Esophagus (tissue), 2 donors: ENCODE measurements at regions not wholly inside any gene's neighbourhood (a gene's known extent, or its start where the extent isn't known, plus 50 kb on each side); places are given as distances from the start of the nearest gene placed in this dataset.

ENCODE experiments used
- H3K27ac ChIP-seq, 2 donors: one replicate each; pipeline ENCODE4 v1.5.1; 2013; ENCODE audit warnings: low read depth in 2 of 2, mild to moderate bottlenecking in 2 of 2, inconsistent platforms in 1 of 2, low read length in 1 of 2, moderate library complexity in 1 of 2
- H3K27me3 ChIP-seq, 2 donors: one replicate each; pipeline ENCODE4 v1.6.1; 2013; ENCODE audit warnings: low read length in 2 of 2, control low read depth in 1 of 2, mild to moderate bottlenecking in 1 of 2; ENCODE audit not compliant: insufficient read depth in 2 of 2, control insufficient read depth in 1 of 2
- H3K36me3 ChIP-seq, 2 donors: one replicate each; pipeline ENCODE4 v1.6.1; 2013; ENCODE audit warnings: low read length in 1 of 2; ENCODE audit not compliant: control insufficient read depth in 2 of 2, insufficient read depth in 2 of 2
- H3K4me1 ChIP-seq, 2 donors: one replicate each; pipeline ENCODE4 v1.6.1; 2013; ENCODE audit warnings: low read length in 1 of 2; ENCODE audit not compliant: control insufficient read depth in 2 of 2, insufficient read depth in 2 of 2
- H3K4me3 ChIP-seq, 2 donors: one replicate each; pipeline ENCODE4 v1.5.1; 2013; ENCODE audit warnings: low read length in 2 of 2, mild to moderate bottlenecking in 2 of 2, low read depth in 1 of 2, moderate library complexity in 1 of 2
- H3K9me3 ChIP-seq, 2 donors: one replicate each; pipeline ENCODE4 v1.6.1; 2013; ENCODE audit warnings: mild to moderate bottlenecking in 2 of 2, low read depth in 1 of 2, low read length in 1 of 2, moderate library complexity in 1 of 2; ENCODE audit not compliant: control insufficient read depth in 2 of 2, insufficient read depth in 1 of 2
- WGBS, 2 donors: extraction: QIAGEN DNeasy Blood & Tissue Kit; methylation state at CpG; one replicate each; pipeline ENCODE4 v1.1.7; 2013; 5-methylcytosine and 5-hydroxymethylcytosine counted together
- donor health status: healthy with polysubstance abuse.
- donor health status: Bipolar disorder and iron deficiency.

DNA sequence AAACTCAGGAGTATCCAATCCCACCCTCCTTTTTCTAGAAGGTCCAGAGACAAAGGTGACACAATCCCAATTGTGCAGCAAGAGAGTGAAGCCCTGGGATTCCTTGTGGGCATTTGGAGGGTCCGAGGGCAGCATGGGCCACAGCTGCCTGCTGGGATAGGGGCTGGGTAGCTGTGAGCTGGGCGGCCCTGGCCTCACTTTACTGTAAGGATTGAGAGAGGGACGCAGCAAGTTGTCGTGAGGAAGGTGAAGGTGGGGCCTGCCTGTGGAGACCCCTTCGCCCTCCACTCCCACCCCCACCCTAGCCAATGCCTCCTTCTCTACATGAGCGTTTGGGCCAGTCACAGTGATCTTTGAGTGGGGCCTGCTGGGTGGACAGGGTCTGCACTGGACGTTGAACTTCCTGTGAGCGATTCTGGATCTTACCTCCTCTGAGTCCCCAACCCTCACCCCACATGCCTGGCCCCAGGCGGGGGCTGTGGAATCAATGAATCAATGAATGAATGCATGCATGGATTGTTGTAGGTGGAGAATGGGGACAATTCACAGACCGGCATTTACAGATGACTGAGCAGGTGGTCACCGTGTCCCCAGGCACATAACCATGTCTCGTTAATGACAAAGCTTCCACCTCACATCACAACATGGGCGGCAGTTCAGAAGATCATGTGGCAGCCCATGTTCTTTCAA, 107.2 kb downstream of the INHBB start:
- Histone ChIP-seq H3K9me3 (peaks cover 0 to 9% of the 10 kb centered on the region in 2 donors), H3K4me1 (no peaks in the 10 kb centered on the region), H3K27ac (no peak overlapping the region), H3K36me3 (no peaks in the 10 kb centered on the region), H3K4me3 (no peak overlapping the region), H3K27me3 (no peaks in the 10 kb centered on the region)
- 92 to 93% methylated on average over 13 of the region's 13 CpGs for WGBS, 2 donors

- no peaks in the 10 kb centered on the region for H3K27me3 ChIP-seq
- 91 to 93% methylated on average over 3 of the region's 3 CpGs for WGBS, 2 donors
These were observed 107.7 kb downstream of the INHBB start for GRCh38 chr2:120453635-120453998.

GRCh38 chr2:120454654-120455385, 108.9 kb downstream of the INHBB start:
- Histone ChIP-seq H3K4me1 (no peaks in the 10 kb centered on the region), H3K27ac (no peak overlapping the region), H3K4me3 (no peak overlapping the region), H3K27me3 (no peaks in the 10 kb centered on the region), H3K36me3 (no peaks in the 10 kb centered on the region), H3K9me3 (peaks cover 0 to 6% of the 10 kb centered on the region in 2 donors)
- 79 to 82% methylated on average over 12 of the region's 12 CpGs for WGBS, 2 donors

More at GRCh38 chr2:120453635-120453998, 107.7 kb downstream of the INHBB start:
- H3K9me3 ChIP-seq: peaks cover 0 to 9% of the 10 kb centered on the region in 2 donors
- no peak overlapping the region for H3K27ac ChIP-seq
- no peak overlapping the region for H3K4me3 ChIP-seq
- no peaks in the 10 kb centered on the region for H3K36me3 ChIP-seq
- H3K4me1 ChIP-seq: no peaks in the 10 kb centered on the region

DNA sequence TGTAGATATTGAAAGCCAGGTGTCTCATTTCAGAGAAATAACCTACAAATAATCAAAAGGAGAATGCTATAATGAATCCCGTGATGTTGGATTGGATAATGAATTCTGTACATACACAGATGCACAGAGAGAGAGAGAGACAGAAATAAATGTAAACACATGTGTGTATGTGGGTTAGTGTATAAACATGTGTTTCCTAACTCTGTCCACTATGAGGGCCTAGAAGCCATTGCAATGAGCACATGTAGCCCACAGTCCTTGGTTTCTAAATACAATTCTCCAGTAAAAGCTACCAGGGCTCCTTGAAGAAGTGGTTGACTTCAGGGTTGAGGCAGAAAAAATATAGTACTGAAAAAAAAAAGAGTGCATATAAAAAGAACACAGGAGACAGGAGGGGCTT, 109.5 kb downstream of the INHBB start:
- 78 to 83% methylated on average over 1 of the region's 1 CpG for WGBS, 2 donors
- H3K4me3 ChIP-seq: no peak overlapping the region
- no peaks in the 10 kb centered on the region for H3K4me1 ChIP-seq
- no peak overlapping the region for H3K27ac ChIP-seq
- no peaks in the 10 kb centered on the region for H3K36me3 ChIP-seq
- no peaks in the 10 kb centered on the region for H3K27me3 ChIP-seq
- peaks cover 0 to 6% of the 10 kb centered on the region in 2 donors for H3K9me3 ChIP-seq

DNA sequence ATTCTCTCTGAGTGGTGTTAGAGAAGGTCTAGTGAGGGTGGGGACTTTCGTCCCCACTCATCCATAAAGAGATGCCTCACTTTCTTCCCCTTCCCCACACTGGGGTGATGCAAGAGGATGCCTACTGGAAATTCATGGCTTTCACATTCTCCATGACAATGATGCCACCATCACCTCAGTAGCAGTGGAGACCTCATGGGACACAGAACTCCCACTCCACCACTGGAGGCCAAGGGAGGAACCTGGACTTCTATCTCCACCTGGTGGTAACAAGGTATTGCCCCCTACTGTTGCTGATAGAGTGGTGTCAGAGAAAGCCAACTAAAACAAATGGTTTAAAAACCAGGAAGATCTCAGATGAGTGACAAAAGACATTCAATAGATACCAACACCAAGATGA, 110.9 kb downstream of the INHBB start:
- Histone ChIP-seq H3K27me3 (no peaks in the 10 kb centered on the region), H3K27ac (no peak overlapping the region), H3K4me1 (no peaks in the 10 kb centered on the region), H3K36me3 (no peaks in the 10 kb centered on the region), H3K9me3 (peaks cover 0 to 6% of the 10 kb centered on the region in 2 donors), H3K4me3 (no peak overlapping the region)
- 90 to 100% methylated on average over 1 of the region's 1 CpG for WGBS, 2 donors

DNA sequence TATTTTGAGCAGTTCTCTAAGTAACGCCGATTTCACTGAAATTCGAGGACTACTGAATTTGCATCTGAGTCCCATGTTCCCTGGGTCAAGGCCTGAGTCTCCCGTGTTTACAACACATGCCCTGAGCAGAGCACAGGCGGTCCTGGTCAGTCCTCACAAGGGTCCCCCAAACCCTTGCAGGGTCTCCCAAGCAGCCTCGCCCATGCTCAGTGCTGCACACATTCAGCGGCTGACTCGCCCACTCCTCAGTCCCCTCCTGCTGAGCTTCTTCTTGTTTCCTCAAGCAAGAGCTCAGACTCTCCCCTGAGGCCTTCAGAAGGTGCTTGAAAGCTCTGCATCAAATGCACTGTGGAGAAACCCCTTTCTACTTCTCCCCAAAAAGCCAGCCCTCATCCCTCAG, 114.6 kb downstream of the INHBB start:
- H3K27me3 ChIP-seq: no peaks in the 10 kb centered on the region
- WGBS, 2 donors: 90 to 93% methylated on average over 8 of the region's 8 CpGs
- no peaks in the 10 kb centered on the region for H3K36me3 ChIP-seq
- H3K9me3 ChIP-seq: peaks cover 0 to 6% of the 10 kb centered on the region in 2 donors
- no peaks in the 10 kb centered on the region for H3K4me1 ChIP-seq
- no peak overlapping the region for H3K27ac ChIP-seq
- no peak overlapping the region for H3K4me3 ChIP-seq

DNA sequence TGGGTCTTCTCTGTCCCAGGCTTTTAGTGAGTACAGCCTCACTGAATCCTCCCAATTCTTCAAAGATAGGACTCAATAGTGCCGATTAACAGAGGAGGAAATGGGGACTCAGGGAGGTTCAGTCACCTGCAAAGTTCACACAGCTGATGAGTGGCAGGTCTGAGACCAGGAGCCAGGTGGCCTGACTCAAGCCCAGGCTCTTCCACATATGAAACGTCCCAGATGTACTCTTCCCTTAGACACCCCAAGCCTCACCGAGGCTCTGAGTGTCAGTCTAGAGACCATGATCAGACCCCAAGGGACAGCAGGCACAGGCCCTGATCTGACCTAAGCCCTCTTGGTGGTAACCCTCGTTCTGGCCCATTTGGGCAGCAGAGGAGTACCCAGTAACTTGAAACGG, 115.2 kb downstream of the INHBB start:
- H3K27ac ChIP-seq: no peak overlapping the region
- H3K9me3 ChIP-seq: peaks cover 0 to 6% of the 10 kb centered on the region in 2 donors
- no peaks in the 10 kb centered on the region for H3K27me3 ChIP-seq
- no peaks in the 10 kb centered on the region for H3K36me3 ChIP-seq
- WGBS, 2 donors: 81 to 84% methylated on average over 5 of the region's 5 CpGs
- H3K4me3 ChIP-seq: no peak overlapping the region
- H3K4me1 ChIP-seq: no peaks in the 10 kb centered on the region

DNA sequence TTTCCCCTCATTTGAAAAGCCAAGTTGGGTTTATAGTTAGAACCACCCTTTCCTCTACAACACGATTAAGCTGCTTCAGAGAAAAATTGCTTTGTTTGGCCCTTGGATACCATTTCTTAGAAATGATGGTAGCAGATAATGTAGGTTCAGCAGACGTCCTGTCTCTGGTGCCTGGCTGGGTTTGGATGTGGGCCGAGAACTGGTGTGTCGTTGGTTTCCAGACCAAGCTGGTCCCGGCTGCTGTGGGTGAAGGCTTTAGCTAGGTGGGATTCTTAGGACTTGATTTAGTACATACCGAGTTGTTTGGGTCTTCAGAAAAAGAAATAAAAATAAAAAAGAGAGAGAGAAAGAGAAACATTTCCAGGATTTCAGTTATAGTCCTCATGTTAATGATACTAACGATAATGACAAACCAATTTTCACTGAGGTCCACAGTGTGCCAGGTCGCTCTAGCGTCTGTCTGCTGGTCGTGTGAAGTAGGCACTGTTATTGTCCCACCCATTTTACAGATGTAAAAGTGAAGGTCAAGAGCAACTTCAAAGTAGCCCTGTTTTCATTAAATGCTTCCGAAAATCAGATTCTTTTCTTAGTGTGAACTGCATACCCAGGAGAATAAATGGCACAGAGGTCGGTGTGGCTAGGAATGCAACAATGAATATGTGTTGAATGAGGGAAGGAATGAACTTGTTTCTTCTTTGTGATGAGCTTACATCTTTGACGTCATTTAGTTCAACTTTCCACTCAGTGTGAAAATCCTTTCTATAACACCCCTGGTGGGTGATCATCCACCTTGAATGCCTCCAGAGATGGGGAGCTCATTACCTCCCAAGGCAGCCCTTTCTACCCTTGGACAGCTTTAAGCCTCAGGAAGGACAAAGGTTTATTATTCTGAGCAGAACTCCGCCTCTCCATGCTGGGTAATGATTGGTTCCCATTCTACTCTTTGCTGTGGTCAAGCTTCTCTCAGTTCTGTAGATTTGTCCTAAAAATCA, 115.9 kb downstream of the INHBB start:
- Histone ChIP-seq H3K4me1 (no peaks in the 10 kb centered on the region), H3K9me3 (peaks cover 0 to 4% of the 10 kb centered on the region in 2 donors), H3K27me3 (no peaks in the 10 kb centered on the region), H3K36me3 (no peaks in the 10 kb centered on the region), H3K27ac (no peak overlapping the region), H3K4me3 (no peak overlapping the region)
- WGBS, 2 donors: 81 to 87% methylated on average over 14 of the region's 14 CpGs

DNA sequence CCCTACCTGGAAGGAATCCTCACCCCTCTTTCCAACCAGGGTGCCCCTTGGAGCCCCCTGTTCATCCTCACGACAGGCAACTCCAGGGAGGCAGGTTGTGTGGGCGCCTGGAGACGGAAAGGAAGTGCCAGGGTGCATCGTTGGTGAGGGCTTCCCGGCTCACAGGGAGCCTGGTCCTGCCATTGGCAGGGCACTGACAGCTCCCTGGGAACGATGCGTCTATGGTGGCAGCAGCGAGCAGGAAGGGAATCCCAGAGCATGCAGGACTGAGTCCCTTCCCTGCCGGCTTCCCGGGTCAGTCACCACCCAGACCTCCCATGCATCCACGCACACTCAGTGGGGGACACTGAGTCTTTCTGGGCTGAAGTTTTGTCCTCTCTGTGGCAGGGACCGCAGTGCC, 117.6 kb downstream of the INHBB start:
- WGBS, 2 donors: 67 to 69% methylated on average over 12 of the region's 12 CpGs
- Histone ChIP-seq H3K4me3 (no peak overlapping the region), H3K27ac (no peak overlapping the region), H3K9me3 (no peaks in the 10 kb centered on the region), H3K36me3 (no peaks in the 10 kb centered on the region), H3K27me3 (no peaks in the 10 kb centered on the region), H3K4me1 (no peaks in the 10 kb centered on the region)
